ENCODE measurements at regions not wholly inside any gene's neighbourhood (a gene's known extent, or its start where the extent isn't known, plus 50 kb on each side); places are given as distances from the start of the nearest gene placed in this dataset.

GRCh38 chrX:57737881-57738280 is 57.8 kb upstream of the NLRP2B start:
- no peak for TF ChIP-seq CTCF (IDR thresholded peaks at IDR 0.05)
- Mint-ChIP-seq H3K27me3 (no peaks in the 10 kb centered on the region), H3K4me3 (no peak overlapping the region), H3K36me3 (ENCODE audit: low read depth) (no peaks in the 10 kb centered on the region), H3K4me1 (ENCODE audit: low read depth) (no peaks in the 10 kb centered on the region), H3K27ac (no peak overlapping the region), H3K9me3 (no peaks in the 10 kb centered on the region)
- intact Hi-C loops (cut with DNase I, micrococcal nuclease) = no loop called here
- no peak overlapping the region for H3K4me3 ChIP-seq (ENCODE audit: low read length)
- no peaks in the 10 kb centered on the region for H3K9me3 ChIP-seq (ENCODE audit: control insufficient read depth in 1 of 2, insufficient read depth in 1 of 2, low read length in 2 of 2)
- no peak overlapping the region for H3K27ac ChIP-seq (ENCODE audit: low read depth in 1 of 2, low read length in 2 of 2)
- ATAC-seq (ENCODE audit: poor library complexity) = no peak
- DNase-seq = no peak
- no peaks in the 10 kb centered on the region for H3K4me1 ChIP-seq (ENCODE audit: insufficient read depth, low read length)
- ChIA-PET CTCF (no interaction called here), POLR2A (no interaction called here)
- H3K27me3 ChIP-seq (ENCODE audit: control insufficient read depth in 1 of 2, insufficient read depth in 2 of 2, low read length in 2 of 2) = no peaks in the 10 kb centered on the region
- H3K36me3 ChIP-seq (ENCODE audit: insufficient read depth, low read length) = no peaks in the 10 kb centered on the region

Measured in CD4-positive, alpha-beta T cell (primary cell).